CD4-positive, CD25-positive, alpha-beta regulatory T cell (primary cell): ENCODE measurements at regions not wholly inside any gene's neighbourhood (a gene's known extent, or its start where the extent isn't known, plus 50 kb on each side); places are given as distances from the start of the nearest gene placed in this dataset.

Source experiments
- ATAC-seq, 2 donors: fragments of 150-1000 bp; cut with Tn5 transposase; one replicate each; pipeline ENCODE4 v1.10.0; 2021; ENCODE audit warnings: low read depth in 2 of 2, moderate number of reproducible peaks in 2 of 2, moderate library complexity in 1 of 2
- DNase-seq, 3 donors: peaks; one replicate each; pipeline versions ENCODE4 v3.0.0 to v3.0.0-alpha.2; 2012 to 2022; ENCODE audit warnings: mixed read lengths in 1 of 3
- H3K27ac ChIP-seq: one replicate; pipeline ENCODE4 v1.7.0; 2013; ENCODE audit warnings: mild to moderate bottlenecking, low read length; ENCODE audit not compliant: insufficient read depth, poor library complexity, severe bottlenecking
- H3K27me3 ChIP-seq: one replicate; pipeline ENCODE4 v1.7.0; 2013; ENCODE audit warnings: low read length; ENCODE audit not compliant: control insufficient read depth, insufficient read depth
- H3K36me3 ChIP-seq: one replicate; pipeline ENCODE4 v1.7.0; 2013; ENCODE audit warnings: mild to moderate bottlenecking, low read length, moderate library complexity; ENCODE audit not compliant: control insufficient read depth, insufficient read depth
- H3K4me1 ChIP-seq: 2 replicates; pipeline ENCODE4 v1.7.0; 2013; ENCODE audit warnings: mild to moderate bottlenecking, low read length; ENCODE audit not compliant: insufficient read depth, control insufficient read depth, poor library complexity, severe bottlenecking
- H3K4me3 ChIP-seq: one replicate; pipeline ENCODE4 v1.7.0; 2013; ENCODE audit warnings: low read depth, mild to moderate bottlenecking, low read length, moderate library complexity
- H3K9me3 ChIP-seq, 2 experiments: 1 replicate in 1 of 2; 2 replicates in 1 of 2; pipeline ENCODE4 v1.7.0; 2013; ENCODE audit warnings: low read length in 2 of 2, mild to moderate bottlenecking in 1 of 2, moderate library complexity in 1 of 2; ENCODE audit not compliant: control insufficient read depth in 2 of 2
- H3K27ac Mint-ChIP-seq, 3 donors: one replicate each; pipeline ENCODE4 v1.8.0; 2020 to 2022; ENCODE audit warnings: mild to moderate bottlenecking in 3 of 3, mixed read lengths in 3 of 3, moderate library complexity in 2 of 3
- H3K27me3 Mint-ChIP-seq: one replicate; pipeline ENCODE4 v1.8.0; 2022; ENCODE audit warnings: mild to moderate bottlenecking, mixed read lengths
- H3K36me3 Mint-ChIP-seq: one replicate; pipeline ENCODE4 v1.8.0; 2020; ENCODE audit warnings: mixed read lengths
- H3K4me1 Mint-ChIP-seq, 4 donors: one replicate each; pipeline ENCODE4 v1.8.0; 2020 to 2022; ENCODE audit warnings: mixed read lengths in 4 of 4, mild to moderate bottlenecking in 1 of 4
- H3K4me3 Mint-ChIP-seq, 4 donors: one replicate each; pipeline ENCODE4 v1.8.0; 2020 to 2022; ENCODE audit warnings: mild to moderate bottlenecking in 4 of 4, mixed read lengths in 4 of 4, moderate library complexity in 3 of 4
- H3K9me3 Mint-ChIP-seq, 7 donors: one replicate each; pipeline ENCODE4 v1.8.0; 2020 to 2022; ENCODE audit warnings: mixed read lengths in 7 of 7, mild to moderate bottlenecking in 3 of 7, moderate library complexity in 2 of 7

GRCh38 chr6:123702943-123703342 is 66.2 kb upstream of the TRDN start:
- H3K27ac ChIP-seq, result no peak overlapping the region
- H3K27me3 ChIP-seq, result no peaks in the 10 kb centered on the region
- ATAC-seq (no peak), DNase-seq (no peak)
- no peaks in the 10 kb centered on the region for H3K36me3 ChIP-seq
- Mint-ChIP-seq H3K36me3 (no peaks in the 10 kb centered on the region), H3K27me3 (no peaks in the 10 kb centered on the region), H3K4me1 (no peaks in the 10 kb centered on the region), H3K27ac (no peak overlapping the region), H3K4me3 (no peak overlapping the region), H3K9me3 (peaks cover 0 to 11% (median 2%) of the 10 kb centered on the region in 7 donors)
- no peaks in the 10 kb centered on the region for H3K4me1 ChIP-seq
- no peak overlapping the region for H3K4me3 ChIP-seq
- no peaks in the 10 kb centered on the region for H3K9me3 ChIP-seq

- no peak overlapping the region for H3K27ac Mint-ChIP-seq
- DNase-seq, result no peak
These were observed 51.1 kb upstream of the TRDN start for GRCh38 chr6:123687864-123688263.

More at GRCh38 chr6:123687864-123688263, 51.1 kb upstream of the TRDN start:
- Mint-ChIP-seq H3K36me3 (no peaks in the 10 kb centered on the region), H3K9me3 (peaks cover 0 to 6% (median 2%) of the 10 kb centered on the region in 7 donors), H3K4me3 (no peak overlapping the region), H3K27me3 (no peaks in the 10 kb centered on the region), H3K4me1 (no peaks in the 10 kb centered on the region)
- Histone ChIP-seq H3K4me3 (no peak overlapping the region), H3K27me3 (no peaks in the 10 kb centered on the region), H3K27ac (no peak overlapping the region), H3K36me3 (no peaks in the 10 kb centered on the region), H3K9me3 (no peaks in the 10 kb centered on the region), H3K4me1 (no peaks in the 10 kb centered on the region)
- no peak for ATAC-seq
